ENCODE measurements at regions not wholly inside any gene's neighbourhood (a gene's known extent, or its start where the extent isn't known, plus 50 kb on each side); places are given as distances from the start of the nearest gene placed in this dataset.

GRCh38 chr6:48490658-48491057 is 379.7 kb upstream of the PTCHD4 start:
- H3K4me3 Mint-ChIP-seq: no peak overlapping the region
- no peaks in the 10 kb centered on the region for H3K9me3 ChIP-seq (ENCODE audit: control insufficient read depth, low read depth, low read length)
- H3K9me3 Mint-ChIP-seq: no peaks in the 10 kb centered on the region; a peak in 2 of 5 replicates
- H2BK12ac ChIP-seq (ENCODE audit: insufficient read length, low read depth, low read length): no peak overlapping the region
- H3K4me2 ChIP-seq (ENCODE audit: insufficient read depth, insufficient read length, low read length): no peak overlapping the region
- DNase-seq: no peak
- H3K27ac ChIP-seq (ENCODE audit: insufficient read length, low read depth, low read length): no peak overlapping the region
- H3K23me2 ChIP-seq (ENCODE audit: insufficient read length, low read depth, low read length, poor library complexity, severe bottlenecking): no peaks in the 10 kb centered on the region
- no peak overlapping the region for H3K4ac ChIP-seq (ENCODE audit: low read depth, low read length)
- no peak overlapping the region for H3K18ac ChIP-seq (ENCODE audit: insufficient read length, low read depth, low read length)
- no peak overlapping the region for H2BK15ac ChIP-seq (ENCODE audit: low read depth, low read length)
- H3K14ac ChIP-seq (ENCODE audit: insufficient read depth, low read length): no peak overlapping the region
- no peak overlapping the region for H2AFZ ChIP-seq (ENCODE audit: low read length)
- H3K79me2 ChIP-seq (ENCODE audit: insufficient read depth, low read length): no peaks in the 10 kb centered on the region
- H3K4me1 ChIP-seq (ENCODE audit: insufficient read depth, low read length): no peaks in the 10 kb centered on the region
- H2BK120ac ChIP-seq (ENCODE audit: low read depth, low read length, poor library complexity, severe bottlenecking): no peak overlapping the region
- no peak overlapping the region for H4K8ac ChIP-seq (replicated peaks; ENCODE audit: insufficient read length, low read depth, low read length)
- peaks cover 0 to 2% of the 10 kb centered on the region in 2 experiments; a peak in 1 of 4 replicates for H3K4me1 Mint-ChIP-seq
- H3K27me3 Mint-ChIP-seq (ENCODE audit: low read depth): peaks cover 1% of the 10 kb centered on the region; the same call in 1 of the 2 replicates
- no peak overlapping the region for H2AK5ac ChIP-seq (ENCODE audit: insufficient read length, low read length)
- WGBS (ENCODE audit: extremely low coverage, insufficient read length, low lambda C conversion rate): no CpG with 5 or more reads among the region's 4 CpGs
- H4K5ac ChIP-seq (ENCODE audit: insufficient read length, low read depth, low read length): no peak overlapping the region
- H2BK20ac ChIP-seq (ENCODE audit: low read depth, low read length, poor library complexity, severe bottlenecking): no peak overlapping the region
- H4K91ac ChIP-seq (ENCODE audit: insufficient read length, low read depth, low read length): no peak overlapping the region
- H4K20me1 ChIP-seq (ENCODE audit: control insufficient read depth, insufficient read depth, insufficient read length): no peaks in the 10 kb centered on the region
- no peak overlapping the region for H2BK5ac ChIP-seq (ENCODE audit: insufficient read length, low read length)
- no peaks in the 10 kb centered on the region for H3K79me1 ChIP-seq (ENCODE audit: insufficient read depth, low read depth, low read length, poor library complexity, severe bottlenecking)
- no peak overlapping the region for H3K9ac ChIP-seq (ENCODE audit: extremely low read depth, insufficient read length, low read length)
- TF ChIP-seq CTCF (conservative IDR thresholded peaks at IDR 0.05): no peak
- no peaks in the 10 kb centered on the region for H3K36me3 Mint-ChIP-seq (ENCODE audit: insufficient read depth in 1 of 3, low read depth in 3 of 3)
- no peak overlapping the region for H3K27ac Mint-ChIP-seq
- H3K23ac ChIP-seq (ENCODE audit: insufficient read length, low read depth, low read length): no peak overlapping the region
- H3K27me3 ChIP-seq (ENCODE audit: insufficient read depth, low read length): no peaks in the 10 kb centered on the region
- no peak overlapping the region for H3K56ac ChIP-seq (ENCODE audit: insufficient read length, low read depth, low read length)
- no peak overlapping the region for H3T11ph ChIP-seq (ENCODE audit: low read length)

All from H9 (cell line).